ENCODE measurements at regions not wholly inside any gene's neighbourhood (a gene's known extent, or its start where the extent isn't known, plus 50 kb on each side); places are given as distances from the start of the nearest gene placed in this dataset.
"Not testable (repeated sequence)": the region's sequence is repeated elsewhere in the genome, so short reads cannot be mapped to it uniquely, and the experiment has no call there.

DNA sequence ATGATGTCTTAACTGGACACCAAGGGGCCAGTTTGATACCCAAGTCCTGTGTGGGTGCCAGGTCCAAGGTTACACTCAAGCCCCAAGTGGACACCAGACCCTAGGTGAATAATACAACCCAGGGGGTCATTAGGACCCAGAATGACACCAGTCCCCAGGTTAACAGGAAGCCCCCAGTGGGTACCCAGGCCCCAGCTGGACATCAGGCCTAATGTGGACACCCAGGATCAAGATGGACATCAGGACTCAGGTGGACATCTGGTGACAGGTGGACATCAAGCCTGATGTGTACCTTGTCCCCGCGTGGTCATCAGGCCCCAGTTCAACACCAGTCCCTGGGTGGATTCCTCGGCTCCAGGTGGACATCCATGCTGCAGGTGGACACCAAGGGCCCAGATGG, 1273.0 kb downstream of the FOXD4L5 start:
- RAD21 ChIA-PET (ENCODE audit: low non-redundant PET in 1 of 2, low total read pairs in 2 of 2, uncharacterized antibody in 2 of 2, unreplicated experiment in 2 of 2); H3K4me1 ChIP-seq (ENCODE audit: control insufficient read depth in 1 of 2, insufficient read depth in 2 of 2, low read length in 2 of 2); H2AFZ ChIP-seq (ENCODE audit: low read depth, low read length, poor library complexity, severe bottlenecking); CTCF ChIA-PET; H3K9ac ChIP-seq (ENCODE audit: low read length); H3K9me3 ChIP-seq (ENCODE audit: control insufficient read depth in 1 of 2, insufficient read depth in 1 of 2, low read depth in 1 of 2, low read length in 2 of 2); H3K4me3 ChIP-seq (replicated peaks in 1 of 2; ENCODE audit: low read depth in 1 of 2, low read length in 2 of 2); BruUV-seq (replicated peaks); H3K27ac ChIP-seq (ENCODE audit: low read depth, low read length); H3K27me3 ChIP-seq (ENCODE audit: insufficient read depth, low read length); POLR2A ChIA-PET; H3K79me2 ChIP-seq (ENCODE audit: insufficient read depth, low read length); H3K36me3 ChIP-seq (ENCODE audit: control insufficient read depth in 1 of 2, insufficient read depth in 2 of 2, low read length in 2 of 2); DNase-seq (ENCODE audit: low read depth, low spot score); H3K9me2 ChIP-seq (ENCODE audit: insufficient read depth); ATAC-seq; intact Hi-C loops (cut with micrococcal nuclease); H4K20me1 ChIP-seq (ENCODE audit: insufficient read depth); H3K4me2 ChIP-seq (ENCODE audit: low read length): not testable (repeated sequence)

DNA sequence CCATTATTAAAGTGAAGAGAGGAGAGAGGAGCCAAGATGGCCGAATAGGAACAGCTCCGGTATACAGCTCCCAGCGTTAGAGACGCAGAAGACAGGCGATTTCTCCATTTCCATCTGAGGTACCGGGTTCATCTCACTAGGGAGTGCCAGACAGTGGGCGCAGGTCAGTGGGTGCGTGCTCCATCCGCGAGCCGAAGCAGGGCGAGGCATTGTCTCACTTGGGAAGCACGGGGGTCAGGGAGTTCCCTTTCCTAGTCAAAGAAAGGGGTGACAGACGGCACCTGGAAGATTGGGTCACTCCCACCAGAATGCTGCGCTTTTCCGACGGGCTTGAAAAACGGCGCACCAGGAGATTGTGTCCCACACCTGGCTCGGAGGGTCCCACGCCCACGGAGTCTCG, 1305.3 kb downstream of the FOXD4L5 start:
- H3K27ac ChIP-seq (ENCODE audit: low read depth, low read length); H3K4me1 ChIP-seq (ENCODE audit: control insufficient read depth in 1 of 2, insufficient read depth in 2 of 2, low read length in 2 of 2); H4K20me1 ChIP-seq (ENCODE audit: insufficient read depth); DNase-seq (ENCODE audit: low read depth, low spot score); H3K9me2 ChIP-seq (ENCODE audit: insufficient read depth); intact Hi-C loops (cut with micrococcal nuclease); POLR2A ChIA-PET; H2AFZ ChIP-seq (ENCODE audit: low read depth, low read length, poor library complexity, severe bottlenecking); BruUV-seq (replicated peaks); RAD21 ChIA-PET (ENCODE audit: low non-redundant PET in 1 of 2, low total read pairs in 2 of 2, uncharacterized antibody in 2 of 2, unreplicated experiment in 2 of 2); H3K79me2 ChIP-seq (ENCODE audit: insufficient read depth, low read length); H3K27me3 ChIP-seq (ENCODE audit: insufficient read depth, low read length); H3K4me2 ChIP-seq (ENCODE audit: low read length); ATAC-seq; H3K9me3 ChIP-seq (ENCODE audit: control insufficient read depth in 1 of 2, insufficient read depth in 1 of 2, low read depth in 1 of 2, low read length in 2 of 2); CTCF ChIA-PET; H3K9ac ChIP-seq (ENCODE audit: low read length); H3K4me3 ChIP-seq (replicated peaks in 1 of 2; ENCODE audit: low read depth in 1 of 2, low read length in 2 of 2); H3K36me3 ChIP-seq (ENCODE audit: control insufficient read depth in 1 of 2, insufficient read depth in 2 of 2, low read length in 2 of 2): not testable (repeated sequence)
